ENCODE measurements at regions not wholly inside any gene's neighbourhood (a gene's known extent, or its start where the extent isn't known, plus 50 kb on each side); places are given as distances from the start of the nearest gene placed in this dataset.

- H3K4me1 Mint-ChIP-seq: peaks cover 37% of the 10 kb centered on the region
- no peak overlapping the region for H3K4me3 Mint-ChIP-seq
These were observed 142.4 kb downstream of the DACT1 start for GRCh38 chr14:58780185-58780584.

GRCh38 chr14:58780605-58781004 lies 142.8 kb downstream of the DACT1 start:
- no peaks in the 10 kb centered on the region for H3K9me3 Mint-ChIP-seq
- no peak overlapping the region for H3K27ac Mint-ChIP-seq
- H3K4me1 Mint-ChIP-seq: peaks cover 41% of the 10 kb centered on the region
- no peak for TF ChIP-seq CTCF (IDR thresholded peaks at IDR 0.05; ENCODE audit: unreplicated experiment in 3 of 3)
- no peaks in the 10 kb centered on the region for H3K27me3 Mint-ChIP-seq (ENCODE audit: low read depth)
- H3K4me3 Mint-ChIP-seq: no peak overlapping the region
- H3K36me3 Mint-ChIP-seq (ENCODE audit: low read depth): no peaks in the 10 kb centered on the region

More at GRCh38 chr14:58780185-58780584, 142.4 kb downstream of the DACT1 start:
- H3K9me3 Mint-ChIP-seq: no peaks in the 10 kb centered on the region
- no peaks in the 10 kb centered on the region for H3K27me3 Mint-ChIP-seq (ENCODE audit: low read depth)
- no peak for TF ChIP-seq CTCF (IDR thresholded peaks at IDR 0.05; ENCODE audit: unreplicated experiment in 3 of 3)
- H3K36me3 Mint-ChIP-seq (ENCODE audit: low read depth): no peaks in the 10 kb centered on the region
- H3K27ac Mint-ChIP-seq: peak overlapping the region in 1 of 3 experiments; percentile 8

- Mint-ChIP-seq H3K4me1 (peaks cover 43% of the 10 kb centered on the region), H3K4me3 (no peak overlapping the region), H3K36me3 (ENCODE audit: low read depth) (no peaks in the 10 kb centered on the region), H3K9me3 (no peaks in the 10 kb centered on the region), H3K27ac (no peak overlapping the region), H3K27me3 (ENCODE audit: low read depth) (no peaks in the 10 kb centered on the region)
- TF ChIP-seq CTCF (IDR thresholded peaks at IDR 0.05; ENCODE audit: unreplicated experiment in 3 of 3): no peak
These were observed 144.2 kb downstream of the DACT1 start for GRCh38 chr14:58782011-58782410.

- Mint-ChIP-seq H3K36me3 (ENCODE audit: low read depth) (no peaks in the 10 kb centered on the region), H3K27me3 (ENCODE audit: low read depth) (no peaks in the 10 kb centered on the region), H3K27ac (no peak overlapping the region), H3K9me3 (no peaks in the 10 kb centered on the region), H3K4me3 (no peak overlapping the region), H3K4me1 (peaks cover 44% of the 10 kb centered on the region)
- no peak for TF ChIP-seq CTCF (IDR thresholded peaks at IDR 0.05; ENCODE audit: unreplicated experiment in 3 of 3)
These were observed 146.2 kb downstream of the DACT1 start for GRCh38 chr14:58783792-58784511.

GRCh38 chr14:58784931-58785330 lies 147.2 kb downstream of the DACT1 start:
- H3K4me3 Mint-ChIP-seq: no peak overlapping the region
- H3K36me3 Mint-ChIP-seq (ENCODE audit: low read depth): no peaks in the 10 kb centered on the region
- H3K27ac Mint-ChIP-seq: no peak overlapping the region
- H3K27me3 Mint-ChIP-seq (ENCODE audit: low read depth): no peaks in the 10 kb centered on the region
- peaks cover 47% of the 10 kb centered on the region for H3K4me1 Mint-ChIP-seq
- no peaks in the 10 kb centered on the region for H3K9me3 Mint-ChIP-seq
- TF ChIP-seq CTCF (IDR thresholded peaks at IDR 0.05; ENCODE audit: unreplicated experiment in 3 of 3): no peak

- Mint-ChIP-seq H3K27ac (peak overlapping the region in 2 of 3 experiments; percentile 27 to 86), H3K27me3 (ENCODE audit: low read depth) (no peaks in the 10 kb centered on the region), H3K4me1 (peaks cover 48% of the 10 kb centered on the region), H3K9me3 (no peaks in the 10 kb centered on the region), H3K36me3 (ENCODE audit: low read depth) (no peaks in the 10 kb centered on the region), H3K4me3 (no peak overlapping the region)
- TF ChIP-seq CTCF (IDR thresholded peaks at IDR 0.05; ENCODE audit: unreplicated experiment in 3 of 3): no peak
These were observed 147.9 kb downstream of the DACT1 start for GRCh38 chr14:58785701-58786100.
